Osteoblast (primary cell): ENCODE measurements at regions not wholly inside any gene's neighbourhood (a gene's known extent, or its start where the extent isn't known, plus 50 kb on each side); places are given as distances from the start of the nearest gene placed in this dataset.

ENCODE experiments used
- DNase-seq: peaks from one replicate; pipeline ENCODE4 v3.0.0; 2011; ENCODE audit warnings: low spot score, mixed read lengths; ENCODE audit not compliant: insufficient read length; ENCODE audit errors: missing footprints
- H2AFZ ChIP-seq: 2 replicates; pipeline ENCODE4 v1.6.0; 2011; ENCODE audit warnings: mild to moderate bottlenecking, low read length
- H3K27ac ChIP-seq: 2 replicates; pipeline ENCODE4 v1.5.1; 2011; ENCODE audit warnings: mild to moderate bottlenecking, low read depth, low read length, moderate library complexity
- H3K27me3 ChIP-seq: 2 replicates; pipeline ENCODE4 v1.6.0; 2012; ENCODE audit warnings: mild to moderate bottlenecking, control low read depth, inconsistent platforms, low read length, moderate library complexity; ENCODE audit not compliant: insufficient read depth
- H3K36me3 ChIP-seq: 2 replicates; pipeline ENCODE4 v1.5.1; 2011; ENCODE audit warnings: mild to moderate bottlenecking, low read length, control low read depth, moderate library complexity; ENCODE audit not compliant: insufficient read depth
- H3K4me1 ChIP-seq: 2 replicates; pipeline ENCODE4 v1.5.1; 2011; ENCODE audit warnings: mild to moderate bottlenecking, low read length, control low read depth, moderate library complexity; ENCODE audit not compliant: insufficient read depth
- H3K4me2 ChIP-seq: 2 replicates; pipeline ENCODE4 v1.6.0; 2011; ENCODE audit warnings: mild to moderate bottlenecking, low read length; ENCODE audit not compliant: insufficient read depth
- H3K4me3 ChIP-seq: fragments of 200-600 bp; sonication (generic); 3 replicates; pipeline ENCODE4 v1.5.1; 2012; ENCODE audit warnings: mild to moderate bottlenecking, low read length, inconsistent platforms; ENCODE audit not compliant: insufficient read depth
- H3K79me2 ChIP-seq: 2 replicates; pipeline ENCODE4 v1.6.0; 2012; ENCODE audit warnings: mild to moderate bottlenecking, low read length, control low read depth, inconsistent platforms; ENCODE audit not compliant: insufficient read depth
- H3K9me3 ChIP-seq: 2 replicates; pipeline ENCODE4 v1.5.1; 2011; ENCODE audit warnings: low read depth, low read length, control low read depth
- H4K20me1 ChIP-seq: 2 replicates; pipeline ENCODE4 v1.6.0; 2012; ENCODE audit warnings: mild to moderate bottlenecking, low read length, control low read depth; ENCODE audit not compliant: insufficient read depth
- CTCF ChIP-seq: IDR thresholded peaks from 2 replicates; pipeline ENCODE4 v1.5.1; 2011; ENCODE audit warnings: mild to moderate bottlenecking, low read depth, low read length, moderate library complexity; ENCODE audit errors: extremely low read depth

GRCh38 chr10:128774979-128775378, 648.8 kb upstream of the MKI67 start:
- H3K9me3 ChIP-seq: no peaks in the 10 kb centered on the region
- no peak for TF ChIP-seq CTCF
- H4K20me1 ChIP-seq: no peaks in the 10 kb centered on the region
- no peaks in the 10 kb centered on the region for H3K36me3 ChIP-seq
- H3K27ac ChIP-seq: no peak overlapping the region
- H3K4me1 ChIP-seq: no peaks in the 10 kb centered on the region
- H3K4me2 ChIP-seq: no peak overlapping the region
- no peak overlapping the region for H3K4me3 ChIP-seq
- H3K79me2 ChIP-seq: no peaks in the 10 kb centered on the region
- no peak for DNase-seq
- H2AFZ ChIP-seq: no peak overlapping the region
- no peaks in the 10 kb centered on the region for H3K27me3 ChIP-seq

- no peaks in the 10 kb centered on the region for H3K9me3 ChIP-seq
- no peak for DNase-seq
Observed at GRCh38 chr10:128775743-128776142, 649.5 kb upstream of the MKI67 start.

DNA sequence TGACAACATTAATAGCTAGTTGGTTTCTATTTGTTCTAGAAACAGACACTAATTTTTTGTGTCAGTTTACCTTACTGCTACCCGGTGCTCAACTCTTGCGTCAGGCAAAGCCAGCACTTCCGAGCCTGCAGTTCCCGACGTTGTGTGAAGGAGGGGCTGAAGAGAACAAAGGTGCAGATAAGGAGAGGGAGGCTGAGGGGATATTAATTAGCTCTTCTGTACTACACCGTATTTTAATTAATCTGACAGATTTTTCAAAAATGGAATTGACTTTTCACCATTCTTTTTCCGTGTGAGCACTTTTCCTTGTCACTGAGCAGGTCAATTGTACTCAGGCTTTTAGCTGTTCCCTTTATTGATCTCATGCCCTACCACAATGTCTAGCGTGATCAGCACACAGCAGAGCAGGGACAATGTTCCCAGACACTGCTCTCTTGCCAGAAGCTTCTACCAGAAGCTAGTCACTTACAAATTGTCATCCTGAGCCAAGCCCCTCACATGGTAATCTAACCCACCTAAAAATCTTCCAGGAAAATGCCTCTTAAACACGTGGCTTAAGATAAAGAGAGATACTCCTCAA, 650.5 kb upstream of the MKI67 start:
- TF ChIP-seq CTCF: no peak
- DNase-seq: no peak
- no peaks in the 10 kb centered on the region for H3K27me3 ChIP-seq
- H3K4me3 ChIP-seq: no peak overlapping the region
- no peaks in the 10 kb centered on the region for H4K20me1 ChIP-seq
- H3K27ac ChIP-seq: no peak overlapping the region
- no peak overlapping the region for H3K4me2 ChIP-seq
- no peaks in the 10 kb centered on the region for H3K9me3 ChIP-seq
- no peaks in the 10 kb centered on the region for H3K36me3 ChIP-seq
- no peaks in the 10 kb centered on the region for H3K79me2 ChIP-seq
- no peak overlapping the region for H2AFZ ChIP-seq
- no peaks in the 10 kb centered on the region for H3K4me1 ChIP-seq

More at GRCh38 chr10:128775743-128776142, 649.5 kb upstream of the MKI67 start:
- Histone ChIP-seq H3K4me3 (no peak overlapping the region), H3K27me3 (no peaks in the 10 kb centered on the region), H4K20me1 (no peaks in the 10 kb centered on the region), H3K36me3 (no peaks in the 10 kb centered on the region), H3K27ac (no peak overlapping the region), H2AFZ (no peak overlapping the region), H3K79me2 (no peaks in the 10 kb centered on the region), H3K4me2 (no peak overlapping the region), H3K4me1 (no peaks in the 10 kb centered on the region)
- no peak for TF ChIP-seq CTCF

DNA sequence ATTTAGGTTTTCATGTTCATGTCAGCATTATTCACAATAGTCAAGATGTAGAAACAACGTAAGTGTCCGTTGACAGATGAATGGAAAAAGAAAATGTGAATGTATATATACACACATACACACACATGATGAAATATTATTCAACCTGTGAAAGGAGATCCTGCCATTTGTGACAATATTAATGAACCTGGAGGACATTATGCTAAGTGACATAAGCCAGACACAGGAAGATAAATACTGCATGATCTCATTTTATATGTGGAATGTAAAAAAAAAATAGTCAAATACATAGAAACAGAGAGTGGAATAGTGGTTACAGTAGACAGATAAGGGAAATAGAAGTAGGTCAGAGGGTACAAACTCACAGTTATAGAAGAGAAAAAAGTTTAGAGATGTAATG, 651.1 kb upstream of the MKI67 start:
- Histone ChIP-seq H3K4me1 (no peaks in the 10 kb centered on the region), H3K27me3 (no peaks in the 10 kb centered on the region), H3K79me2 (no peaks in the 10 kb centered on the region), H3K9me3 (no peaks in the 10 kb centered on the region), H3K36me3 (no peaks in the 10 kb centered on the region), H4K20me1 (no peaks in the 10 kb centered on the region), H2AFZ (no peak overlapping the region), H3K4me3 (no peak overlapping the region), H3K4me2 (no peak overlapping the region), H3K27ac (no peak overlapping the region)
- TF ChIP-seq CTCF: no peak
- no peak for DNase-seq
